Breast epithelium (tissue), 3 donors: ENCODE measurements at regions not wholly inside any gene's neighbourhood (a gene's known extent, or its start where the extent isn't known, plus 50 kb on each side); places are given as distances from the start of the nearest gene placed in this dataset.

ENCODE experiments used
- POLR2A ChIP-seq: fragments of 450-650 bp; IDR thresholded peaks from one replicate; pipeline ENCODE4 v1.6.1; 2016; ENCODE audit warnings: antibody characterized with exemption, mild to moderate bottlenecking, moderate library complexity
- POLR2AphosphoS5 ChIP-seq, 3 donors: sonication (generic); formaldehyde crosslinking; IDR thresholded peaks; one replicate each; pipeline ENCODE4 v1.6.1; 2017; ENCODE audit warnings: antibody characterized with exemption in 3 of 3
- TF ChIP-seq, protein P1 (sequence below), 3 donors: fragments of 450-650 bp; IDR thresholded peaks; one replicate each; pipeline ENCODE4 v1.5.1; 2016 to 2017; ENCODE audit warnings: antibody characterized with exemption in 3 of 3, mild to moderate bottlenecking in 3 of 3, moderate library complexity in 3 of 3

- TF ChIP-seq POLR2A (no peak), POLR2AphosphoS5 (IDR thresholded peaks at IDR 0.05) (no peak)
- TF ChIP-seq, protein P1, sequence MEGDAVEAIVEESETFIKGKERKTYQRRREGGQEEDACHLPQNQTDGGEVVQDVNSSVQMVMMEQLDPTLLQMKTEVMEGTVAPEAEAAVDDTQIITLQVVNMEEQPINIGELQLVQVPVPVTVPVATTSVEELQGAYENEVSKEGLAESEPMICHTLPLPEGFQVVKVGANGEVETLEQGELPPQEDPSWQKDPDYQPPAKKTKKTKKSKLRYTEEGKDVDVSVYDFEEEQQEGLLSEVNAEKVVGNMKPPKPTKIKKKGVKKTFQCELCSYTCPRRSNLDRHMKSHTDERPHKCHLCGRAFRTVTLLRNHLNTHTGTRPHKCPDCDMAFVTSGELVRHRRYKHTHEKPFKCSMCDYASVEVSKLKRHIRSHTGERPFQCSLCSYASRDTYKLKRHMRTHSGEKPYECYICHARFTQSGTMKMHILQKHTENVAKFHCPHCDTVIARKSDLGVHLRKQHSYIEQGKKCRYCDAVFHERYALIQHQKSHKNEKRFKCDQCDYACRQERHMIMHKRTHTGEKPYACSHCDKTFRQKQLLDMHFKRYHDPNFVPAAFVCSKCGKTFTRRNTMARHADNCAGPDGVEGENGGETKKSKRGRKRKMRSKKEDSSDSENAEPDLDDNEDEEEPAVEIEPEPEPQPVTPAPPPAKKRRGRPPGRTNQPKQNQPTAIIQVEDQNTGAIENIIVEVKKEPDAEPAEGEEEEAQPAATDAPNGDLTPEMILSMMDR (IDR thresholded peaks at IDR 0.05): no peak
Observed at GRCh38 chr17:33680472-33680871, 387.4 kb upstream of the ASIC2 start.
